Amniotic stem cell (primary cell): ENCODE measurements at regions not wholly inside any gene's neighbourhood (a gene's known extent, or its start where the extent isn't known, plus 50 kb on each side); places are given as distances from the start of the nearest gene placed in this dataset.

Experiments used
- DNase-seq: peaks from one replicate; lab custom pipeline; 2025; lab: John Stamatoyannopoulos, UW

GRCh38 chr12:85352016-85352415 is 72.0 kb downstream of the ALX1 start:
- no peak for DNase-seq

- no peak for DNase-seq
These were observed 76.8 kb downstream of the ALX1 start for GRCh38 chr12:85356596-85357385.

- DNase-seq = no peak
These were observed 77.6 kb downstream of the ALX1 start for GRCh38 chr12:85357609-85358008.

GRCh38 chr12:85358715-85359114 is 78.7 kb downstream of the ALX1 start:
- DNase-seq = no peak

GRCh38 chr12:85363382-85364190 is 83.6 kb downstream of the ALX1 start:
- no peak for DNase-seq

- DNase-seq = no peak
These were observed 87.9 kb downstream of the ALX1 start for GRCh38 chr12:85367936-85368335.

GRCh38 chr12:85369365-85370154 is 89.5 kb downstream of the ALX1 start:
- no peak for DNase-seq

- DNase-seq = no peak
These were observed 93.0 kb downstream of the ALX1 start for GRCh38 chr12:85373045-85373444.

GRCh38 chr12:85374981-85375380 is 95.0 kb downstream of the ALX1 start:
- no peak for DNase-seq

GRCh38 chr12:85385406-85385805 is 105.4 kb downstream of the ALX1 start:
- no peak for DNase-seq

GRCh38 chr12:85390266-85390665 is 110.2 kb downstream of the ALX1 start:
- DNase-seq = no peak

GRCh38 chr12:85392508-85392907 is 112.5 kb downstream of the ALX1 start:
- no peak for DNase-seq

GRCh38 chr12:85393606-85394005 is 113.6 kb downstream of the ALX1 start:
- no peak for DNase-seq

- no peak for DNase-seq
These were observed 114.0 kb downstream of the ALX1 start for GRCh38 chr12:85394065-85394464.

GRCh38 chr12:85394809-85395208 is 114.8 kb downstream of the ALX1 start:
- no peak for DNase-seq

GRCh38 chr12:85405262-85405661 is 125.2 kb downstream of the ALX1 start:
- DNase-seq = no peak

GRCh38 chr12:85405781-85406522 is 125.9 kb downstream of the ALX1 start:
- no peak for DNase-seq

- no peak for DNase-seq
These were observed 133.2 kb downstream of the ALX1 start for GRCh38 chr12:85413266-85413665.

GRCh38 chr12:85422762-85423161 is 142.7 kb downstream of the ALX1 start:
- DNase-seq = no peak

- no peak for DNase-seq
These were observed 143.9 kb downstream of the ALX1 start for GRCh38 chr12:85423947-85424346.

GRCh38 chr12:85424581-85425348 is 144.7 kb downstream of the ALX1 start:
- no peak for DNase-seq
